HCT116 (cell line): ENCODE measurements at regions not wholly inside any gene's neighbourhood (a gene's known extent, or its start where the extent isn't known, plus 50 kb on each side); places are given as distances from the start of the nearest gene placed in this dataset.

ENCODE experiments used
- ATAC-seq: fragments of 200-7000 bp; cut with Tn5 transposase; 2 replicates; pipeline ENCODE4 v1.9.1; 2020; ENCODE audit warnings: mild to moderate bottlenecking, moderate library complexity
- BruUV-seq: library from RNA; stranded (reverse); fragments of 400-500 nt; replicated peaks from 2 replicates; lab custom pipeline; 2021; lab: Mats Ljungman, UMichigan
- CTCF ChIA-PET: fragments of 300-600 bp; sonication (Branson Sonifier 250); formaldehyde crosslinking; loops from one replicate; lab custom pipeline; 2021; ENCODE audit warnings: antibody characterized with exemption; lab: Charles Lee
- POLR2A ChIA-PET: fragments of 300-600, 350-600 bp; sonication (Branson Sonifier 250); formaldehyde crosslinking; loops from one replicate; lab custom pipeline; 2021; ENCODE audit warnings: antibody characterized with exemption; lab: Charles Lee
- RAD21 ChIA-PET, 2 experiments: fragments of 300-600 bp; sonication (Branson Sonifier 250); formaldehyde crosslinking; loops; one replicate each; lab custom pipeline; 2023; ENCODE audit warnings: low total read pairs in 2 of 2; ENCODE audit not compliant: uncharacterized antibody in 2 of 2, unreplicated experiment in 2 of 2, low non-redundant PET in 1 of 2; lab: Charles Lee
- DNase-seq: peaks from one replicate; pipeline ENCODE4 v3.0.0-alpha.2; 2010; ENCODE audit warnings: low read depth, low spot score
- H2AFZ ChIP-seq: fragments of 200-600 bp; shearing (Covaris generic), sonication (generic); 2 replicates; pipeline ENCODE4 v1.6.1; 2017; ENCODE audit warnings: low read depth, mixed run types, mixed read lengths, antibody characterized with exemption, low read length; ENCODE audit not compliant: poor library complexity, severe bottlenecking
- H3K27ac ChIP-seq: 2 replicates; pipeline ENCODE4 v1.5.1; 2012; ENCODE audit warnings: low read depth, low read length
- H3K27me3 ChIP-seq: fragments of 200-600 bp; sonication (generic); 2 replicates; pipeline ENCODE4 v1.6.1; 2016; ENCODE audit warnings: mixed run types, low read length, mixed read lengths; ENCODE audit not compliant: insufficient read depth
- H3K36me3 ChIP-seq, 2 experiments: fragments of 200-500 bp in 1 of 2; fragments of 200-600 bp in 1 of 2; sonication (Bioruptor generic) in 1 of 2; sonication (generic) in 1 of 2; 2 replicates each; pipeline versions ENCODE4 v1.5.1 to v1.6.1; 2014 to 2016; ENCODE audit warnings: low read length in 2 of 2, inconsistent platforms in 1 of 2, mixed read lengths in 1 of 2, mixed run types in 1 of 2; ENCODE audit not compliant: insufficient read depth in 2 of 2, control insufficient read depth in 1 of 2
- H3K4me1 ChIP-seq, 2 experiments: fragments of 200-600 bp in 1 of 2; sonication (generic) in 1 of 2; 2 replicates each; pipeline versions ENCODE4 v1.5.1 to v1.6.1; 2012 to 2017; ENCODE audit warnings: low read length in 2 of 2, inconsistent platforms in 1 of 2, mild to moderate bottlenecking in 1 of 2, mixed read lengths in 1 of 2, mixed run types in 1 of 2, moderate library complexity in 1 of 2; ENCODE audit not compliant: insufficient read depth in 2 of 2, control insufficient read depth in 1 of 2
- H3K4me2 ChIP-seq: fragments of 200-600 bp; sonication (generic); 2 replicates; pipeline ENCODE4 v1.6.1; 2017; ENCODE audit warnings: mixed run types, low read length, mixed read lengths
- H3K4me3 ChIP-seq, 2 experiments: fragments of 200-600 bp in 1 of 2; sonication (generic) in 1 of 2; replicated peaks in 1 of 2; 2 replicates each; pipeline ENCODE4 v1.5.1; 2011 to 2016; ENCODE audit warnings: low read length in 2 of 2, control low read depth in 1 of 2, low read depth in 1 of 2, mild to moderate bottlenecking in 1 of 2, mixed read lengths in 1 of 2, mixed run types in 1 of 2
- H3K79me2 ChIP-seq: fragments of 200-600 bp; sonication (generic); 2 replicates; pipeline ENCODE4 v1.6.1; 2017; ENCODE audit warnings: mild to moderate bottlenecking, mixed run types, low read length, moderate library complexity, mixed read lengths; ENCODE audit not compliant: insufficient read depth
- H3K9ac ChIP-seq: fragments of 200-600 bp; sonication (generic); 2 replicates; pipeline ENCODE4 v1.6.1; 2016; ENCODE audit warnings: low read length, mixed read lengths
- H3K9me2 ChIP-seq: fragments of 200-600 bp; sonication (generic), shearing (Covaris generic); 2 replicates; pipeline ENCODE4 v1.6.1; 2017; ENCODE audit warnings: mixed run types, mild to moderate bottlenecking, moderate library complexity; ENCODE audit not compliant: insufficient read depth
- H3K9me3 ChIP-seq, 2 experiments: fragments of 200-500 bp in 1 of 2; fragments of 200-600 bp in 1 of 2; sonication (Bioruptor generic) in 1 of 2; sonication (generic) in 1 of 2; 2 replicates each; pipeline ENCODE4 v1.6.1; 2014 to 2017; ENCODE audit warnings: low read length in 2 of 2, mixed read lengths in 2 of 2, inconsistent platforms in 1 of 2, low read depth in 1 of 2, mild to moderate bottlenecking in 1 of 2, mixed run types in 1 of 2, moderate library complexity in 1 of 2; ENCODE audit not compliant: control insufficient read depth in 1 of 2, insufficient read depth in 1 of 2
- H4K20me1 ChIP-seq: fragments of 200-600 bp; sonication (generic), shearing (Covaris generic); 2 replicates; pipeline ENCODE4 v1.6.1; 2017; ENCODE audit warnings: mixed run types, mild to moderate bottlenecking, moderate library complexity; ENCODE audit not compliant: insufficient read depth
- ATF3 ChIP-seq: IDR thresholded peaks from 2 replicates; pipeline ENCODE4 v1.6.1; 2012
- CBX3 ChIP-seq: IDR thresholded peaks from 2 replicates; pipeline ENCODE4 v1.6.1; 2012; ENCODE audit warnings: low read depth
- ELF1 ChIP-seq: IDR thresholded peaks from 2 replicates; pipeline ENCODE4 v1.6.1; 2012; ENCODE audit warnings: low read depth, borderline replicate concordance
- FOSL1 ChIP-seq: IDR thresholded peaks from 2 replicates; pipeline ENCODE4 v1.6.1; 2012; ENCODE audit warnings: low read depth
- JUND ChIP-seq: IDR thresholded peaks from 2 replicates; pipeline ENCODE4 v1.6.1; 2012
- POLR2AphosphoS5 ChIP-seq: IDR thresholded peaks from 2 replicates; pipeline ENCODE4 v1.6.1; 2011; ENCODE audit warnings: mild to moderate bottlenecking, low read depth, low read length, moderate library complexity
- RAD21 ChIP-seq: IDR thresholded peaks from 2 replicates; pipeline ENCODE4 v1.6.1; 2012; ENCODE audit warnings: low read depth, mild to moderate bottlenecking
- REST ChIP-seq: IDR thresholded peaks from 2 replicates; pipeline ENCODE4 v1.6.1; 2012; ENCODE audit warnings: low read depth
- SRF ChIP-seq: IDR thresholded peaks from 2 replicates; pipeline ENCODE4 v1.6.1; 2012; ENCODE audit warnings: low read depth
- ZBTB33 ChIP-seq: IDR thresholded peaks from 2 replicates; pipeline ENCODE4 v1.6.1; 2011; ENCODE audit warnings: mild to moderate bottlenecking, low read length, moderate library complexity; ENCODE audit not compliant: insufficient replicate concordance; ENCODE audit errors: extremely low read depth
- ZFX ChIP-seq: fragments of 450-650 bp; IDR thresholded peaks from 2 replicates; pipeline ENCODE4 v1.6.1; 2017
- intact Hi-C: fragments of 100-400 bp; cut with micrococcal nuclease; formaldehyde crosslinking; loops from 2 replicates; pipeline ENCODE4 v1.10.0; 2022

- TF ChIP-seq POLR2AphosphoS5, result no peak
- TF ChIP-seq REST, result no peak
- TF ChIP-seq SRF, result no peak
- TF ChIP-seq ZBTB33, result no peak
- no peak for TF ChIP-seq FOSL1
- TF ChIP-seq CBX3, result no peak
- TF ChIP-seq ELF1, result no peak
- TF ChIP-seq RAD21, result no peak
- TF ChIP-seq JUND, result no peak
- TF ChIP-seq ZFX, result no peak
- no peak for TF ChIP-seq ATF3
- Histone ChIP-seq H3K4me1 (no peaks in the 10 kb centered on the region), H3K27me3 (no peaks in the 10 kb centered on the region), H3K36me3 (no peaks in the 10 kb centered on the region), H3K9me3 (no peaks in the 10 kb centered on the region), H2AFZ (no peak overlapping the region), H3K79me2 (no peaks in the 10 kb centered on the region), H3K4me3 (no peak overlapping the region), H3K9me2 (no peaks in the 10 kb centered on the region), H3K4me2 (no peak overlapping the region), H4K20me1 (no peaks in the 10 kb centered on the region), H3K9ac (no peak overlapping the region), H3K27ac (no peak overlapping the region)
- POLR2A ChIA-PET, result no interaction called here
- DNase-seq (no peak), ATAC-seq (no peak)
- intact Hi-C loops, result no loop called here
- RAD21 ChIA-PET, result no interaction called here
- BruUV-seq, result no TSS peak
- CTCF ChIA-PET, result no interaction called here
These were observed 177.6 kb upstream of the ST8SIA4 start for GRCh38 chr5:101080462-101081240.
